ENCODE measurements at regions not wholly inside any gene's neighbourhood (a gene's known extent, or its start where the extent isn't known, plus 50 kb on each side); places are given as distances from the start of the nearest gene placed in this dataset.

DNA sequence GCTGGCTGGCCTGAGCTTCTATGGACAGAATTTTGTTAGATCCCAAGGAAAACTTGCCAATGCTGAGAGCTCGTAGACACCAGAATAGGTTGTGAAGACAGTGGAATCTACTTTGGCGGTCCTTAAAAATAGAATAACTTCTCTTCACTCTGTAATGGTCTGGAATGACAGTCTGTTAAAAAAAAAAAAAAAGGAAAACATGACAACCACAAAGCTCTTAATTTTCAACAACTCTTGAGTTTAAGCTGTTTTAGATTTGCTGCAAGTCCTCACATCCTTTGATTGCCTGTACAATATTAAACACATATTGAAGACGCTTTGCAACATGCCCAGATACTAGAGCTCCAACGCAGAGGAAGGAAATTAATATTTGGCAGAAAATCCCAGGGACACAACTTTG lies 122.8 kb upstream of the GALNT15 start (continued):
- no peak for TF ChIP-seq PHF8 (IDR thresholded peaks at IDR 0.05; ENCODE audit: borderline replicate concordance, low read depth)
- no peak for TF ChIP-seq NPAS2 (CRISPR knock-in tag; IDR thresholded peaks at IDR 0.05; ENCODE audit: borderline replicate concordance)
- no peak for TF ChIP-seq ESRRA (IDR thresholded peaks at IDR 0.05; ENCODE audit: borderline replicate concordance, low read length)
- no peak for TF ChIP-seq ZFP36 (IDR thresholded peaks at IDR 0.05; ENCODE audit: borderline replicate concordance, partially characterized antibody)
- no peak for TF ChIP-seq HDAC2 (IDR thresholded peaks at IDR 0.05)

DNA sequence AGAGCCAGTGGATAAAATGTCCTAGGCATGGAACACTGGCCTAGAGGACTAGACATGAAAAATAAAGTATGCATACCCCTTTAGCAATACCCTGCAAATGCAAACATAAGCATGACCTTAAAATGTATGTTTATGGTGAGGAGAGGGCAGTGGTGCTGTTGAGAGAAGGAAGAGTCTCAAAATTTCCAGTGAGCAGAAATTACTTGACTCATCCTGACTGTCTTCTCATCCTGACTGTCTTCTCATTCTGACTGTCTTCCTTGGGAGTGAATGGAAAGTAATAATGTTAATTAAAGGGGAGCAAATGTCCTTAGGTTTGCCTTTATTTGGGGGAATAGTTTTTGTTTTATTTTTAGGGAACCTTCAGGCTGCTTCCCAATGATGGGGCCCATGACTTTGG lies 121.5 kb upstream of the GALNT15 start:
- ATAC-seq (no peak), DNase-seq (ENCODE audit: low read depth in 1 of 2, low spot score in 1 of 2) (no peak), FAIRE-seq (no peak)
- H3K4me1 ChIP-seq, result peaks cover 22% of the 10 kb centered on the region; the same call in 2 of the 3 replicates
- ChIA-PET CTCF (interaction anchor here (2.1 kb wide), 1 partner anchor 126 kb away, joined by 16 read pairs; no protein-coding TSS in a partner anchor), POLR2A (no interaction called here)
- no peak overlapping the region for H3K4me3 ChIP-seq
- no peak overlapping the region for H3K4me2 ChIP-seq
- no peaks in the 10 kb centered on the region for H3K9me3 ChIP-seq
- TF ChIP-seq, protein P1, sequence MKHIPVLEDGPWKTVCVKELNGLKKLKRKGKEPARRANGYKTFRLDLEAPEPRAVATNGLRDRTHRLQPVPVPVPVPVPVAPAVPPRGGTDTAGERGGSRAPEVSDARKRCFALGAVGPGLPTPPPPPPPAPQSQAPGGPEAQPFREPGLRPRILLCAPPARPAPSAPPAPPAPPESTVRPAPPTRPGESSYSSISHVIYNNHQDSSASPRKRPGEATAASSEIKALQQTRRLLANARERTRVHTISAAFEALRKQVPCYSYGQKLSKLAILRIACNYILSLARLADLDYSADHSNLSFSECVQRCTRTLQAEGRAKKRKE (CRISPR knock-in tag; IDR thresholded peaks at IDR 0.05; ENCODE audit: low read depth), result no peak
- TF ChIP-seq TFCP2L1 (CRISPR knock-in tag; IDR thresholded peaks at IDR 0.05), result no peak
- no peak for TF ChIP-seq CBX8 (IDR thresholded peaks at IDR 0.05)
- no peak for TF ChIP-seq RFX5 (IDR thresholded peaks at IDR 0.05)
- no peak for TF ChIP-seq JUNB (IDR thresholded peaks at IDR 0.05)
- TF ChIP-seq, protein P2, sequence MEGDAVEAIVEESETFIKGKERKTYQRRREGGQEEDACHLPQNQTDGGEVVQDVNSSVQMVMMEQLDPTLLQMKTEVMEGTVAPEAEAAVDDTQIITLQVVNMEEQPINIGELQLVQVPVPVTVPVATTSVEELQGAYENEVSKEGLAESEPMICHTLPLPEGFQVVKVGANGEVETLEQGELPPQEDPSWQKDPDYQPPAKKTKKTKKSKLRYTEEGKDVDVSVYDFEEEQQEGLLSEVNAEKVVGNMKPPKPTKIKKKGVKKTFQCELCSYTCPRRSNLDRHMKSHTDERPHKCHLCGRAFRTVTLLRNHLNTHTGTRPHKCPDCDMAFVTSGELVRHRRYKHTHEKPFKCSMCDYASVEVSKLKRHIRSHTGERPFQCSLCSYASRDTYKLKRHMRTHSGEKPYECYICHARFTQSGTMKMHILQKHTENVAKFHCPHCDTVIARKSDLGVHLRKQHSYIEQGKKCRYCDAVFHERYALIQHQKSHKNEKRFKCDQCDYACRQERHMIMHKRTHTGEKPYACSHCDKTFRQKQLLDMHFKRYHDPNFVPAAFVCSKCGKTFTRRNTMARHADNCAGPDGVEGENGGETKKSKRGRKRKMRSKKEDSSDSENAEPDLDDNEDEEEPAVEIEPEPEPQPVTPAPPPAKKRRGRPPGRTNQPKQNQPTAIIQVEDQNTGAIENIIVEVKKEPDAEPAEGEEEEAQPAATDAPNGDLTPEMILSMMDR (IDR thresholded peaks at IDR 0.05), result no peak
- TF ChIP-seq FOSB (CRISPR knock-in tag; IDR thresholded peaks at IDR 0.05), result no peak
- TF ChIP-seq NR3C1 (IDR thresholded peaks at IDR 0.05), result no peak
- TF ChIP-seq, protein P3, sequence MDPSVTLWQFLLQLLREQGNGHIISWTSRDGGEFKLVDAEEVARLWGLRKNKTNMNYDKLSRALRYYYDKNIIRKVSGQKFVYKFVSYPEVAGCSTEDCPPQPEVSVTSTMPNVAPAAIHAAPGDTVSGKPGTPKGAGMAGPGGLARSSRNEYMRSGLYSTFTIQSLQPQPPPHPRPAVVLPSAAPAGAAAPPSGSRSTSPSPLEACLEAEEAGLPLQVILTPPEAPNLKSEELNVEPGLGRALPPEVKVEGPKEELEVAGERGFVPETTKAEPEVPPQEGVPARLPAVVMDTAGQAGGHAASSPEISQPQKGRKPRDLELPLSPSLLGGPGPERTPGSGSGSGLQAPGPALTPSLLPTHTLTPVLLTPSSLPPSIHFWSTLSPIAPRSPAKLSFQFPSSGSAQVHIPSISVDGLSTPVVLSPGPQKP (IDR thresholded peaks at IDR 0.05; ENCODE audit: low read depth, low read length), result no peak
- no peak for TF ChIP-seq SMC3 (IDR thresholded peaks at IDR 0.05)
- H3K27ac ChIP-seq, result peak overlapping the region; percentile 36 to 41; a peak in 4 of 6 replicates

DNA sequence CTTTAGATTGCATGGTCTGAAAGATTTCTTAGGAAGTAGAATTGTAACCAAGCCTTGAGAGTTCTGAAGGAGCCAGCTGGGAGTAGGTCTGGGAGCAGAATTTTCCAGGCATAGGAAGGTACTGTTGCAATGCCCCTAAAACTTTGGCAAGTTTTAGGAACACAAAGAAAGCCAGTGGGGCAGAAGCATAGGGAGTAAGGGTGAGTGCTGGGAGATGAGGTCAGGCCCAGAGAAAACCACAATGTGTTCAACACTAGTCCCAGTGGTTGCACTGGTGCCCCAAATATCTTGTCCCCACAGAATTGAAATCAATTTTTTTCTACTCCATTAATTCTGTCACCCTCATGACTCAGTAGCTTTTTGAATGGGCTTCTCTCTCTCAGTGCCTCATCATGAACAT lies 120.7 kb upstream of the GALNT15 start:
- TF ChIP-seq POLR2AphosphoS2 (conservative IDR thresholded peaks at IDR 0.05; ENCODE audit: low read length) (no peak), SREBF2 (IDR thresholded peaks at IDR 0.05) (no peak), EHF (CRISPR knock-in tag; IDR thresholded peaks at IDR 0.05) (no peak), CHD4 (IDR thresholded peaks at IDR 0.05; ENCODE audit: borderline replicate concordance) (no peak)
- ATAC-seq (no peak), FAIRE-seq (no peak), DNase-seq (ENCODE audit: low read depth in 1 of 2, low spot score in 1 of 2) (no peak)
- Histone ChIP-seq H3K9me3 (no peaks in the 10 kb centered on the region), H3K4me2 (no peak overlapping the region), H3K4me1 (peaks cover 24% of the 10 kb centered on the region; the same call in 2 of the 3 replicates), H3K27ac (peak overlapping the region; percentile 36 to 41; a peak in 4 of 6 replicates), H3K4me3 (no peak overlapping the region)
- ChIA-PET CTCF (interaction anchor here (0.6 to 2.1 kb wide), 3 partner anchors 13 to 125 kb away, joined by 3 to 16 read pairs (median 3); no protein-coding TSS in a partner anchor), POLR2A (no interaction called here)

DNA sequence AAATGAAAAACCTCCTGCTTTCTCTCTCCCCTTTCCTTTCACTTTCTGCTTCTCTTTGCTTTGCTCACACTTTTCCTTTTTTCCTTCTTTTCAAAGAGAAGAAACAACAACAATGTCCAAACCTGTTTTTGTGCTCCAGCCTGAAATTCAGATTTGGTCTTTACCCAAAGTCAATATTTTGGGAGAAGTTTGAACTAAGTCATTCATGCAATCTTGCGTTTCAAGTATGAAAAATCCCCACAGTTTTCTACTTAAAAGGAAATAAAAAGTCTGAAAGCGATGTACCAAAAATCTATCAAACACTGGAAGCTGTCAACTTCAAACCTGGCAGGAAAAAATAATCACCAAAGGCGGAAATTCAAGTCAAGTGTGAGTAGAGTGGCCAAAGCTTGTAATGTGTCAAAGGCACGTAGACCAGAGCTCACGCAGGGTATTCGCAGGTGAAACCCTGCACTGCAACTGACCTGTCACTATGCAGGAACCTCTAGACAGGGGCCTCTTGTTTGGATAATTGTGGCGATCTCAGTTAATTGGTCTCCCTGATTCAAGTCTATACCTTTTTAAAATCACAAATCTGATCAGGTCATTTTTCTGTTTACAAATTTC lies 118.8 kb upstream of the GALNT15 start:
- POLR2A ChIA-PET, result no interaction called here
- no peak overlapping the region for H3K4me3 ChIP-seq
- TF ChIP-seq FOSB (CRISPR knock-in tag; IDR thresholded peaks at IDR 0.05), result no peak
- TF ChIP-seq TP53 (CRISPR knock-in tag; IDR thresholded peaks at IDR 0.05), result no peak
- no peak for TF ChIP-seq RNF2 (IDR thresholded peaks at IDR 0.05; ENCODE audit: borderline replicate concordance, low read depth)
- no peak for TF ChIP-seq RAD21 (conservative IDR thresholded peaks at IDR 0.05 in 1 of 2, IDR thresholded peaks at IDR 0.05 in 1 of 2)
- TF ChIP-seq CBX8 (IDR thresholded peaks at IDR 0.05), result no peak
- TF ChIP-seq, protein P4, sequence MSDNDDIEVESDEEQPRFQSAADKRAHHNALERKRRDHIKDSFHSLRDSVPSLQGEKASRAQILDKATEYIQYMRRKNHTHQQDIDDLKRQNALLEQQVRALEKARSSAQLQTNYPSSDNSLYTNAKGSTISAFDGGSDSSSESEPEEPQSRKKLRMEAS (IDR thresholded peaks at IDR 0.05), result no peak
- no peak for TF ChIP-seq EP300 (IDR thresholded peaks at IDR 0.05)
- TF ChIP-seq FOSL2 (IDR thresholded peaks at IDR 0.05), result no peak
- no peak for TF ChIP-seq FOSL2 (CRISPR knock-in tag; IDR thresholded peaks at IDR 0.05)
- H3K4me1 ChIP-seq, result peaks cover 34% of the 10 kb centered on the region
- CTCF ChIA-PET, result interaction anchor here (1.0 to 8.3 kb wide), 3 partner anchors 7 to 154 kb away, joined by 3 to 97 read pairs (median 14); no protein-coding TSS in a partner anchor
- H3K9me3 ChIP-seq, result no peaks in the 10 kb centered on the region
- DNase-seq (ENCODE audit: low read depth in 1 of 2, low spot score in 1 of 2), result no peak
- 86% methylated on average over 7 of the region's 7 CpGs for WGBS (ENCODE audit: missing lambda C conversion rate)
- no peak for ATAC-seq
- H3K4me2 ChIP-seq, result no peak overlapping the region; the same call in 2 of the 3 replicates
- peak overlapping the region; percentile 36 to 56; a peak in 4 of 6 replicates for H3K27ac ChIP-seq
- no peak for FAIRE-seq
